ENCODE measurements at regions not wholly inside any gene's neighbourhood (a gene's known extent, or its start where the extent isn't known, plus 50 kb on each side); places are given as distances from the start of the nearest gene placed in this dataset.

DNA sequence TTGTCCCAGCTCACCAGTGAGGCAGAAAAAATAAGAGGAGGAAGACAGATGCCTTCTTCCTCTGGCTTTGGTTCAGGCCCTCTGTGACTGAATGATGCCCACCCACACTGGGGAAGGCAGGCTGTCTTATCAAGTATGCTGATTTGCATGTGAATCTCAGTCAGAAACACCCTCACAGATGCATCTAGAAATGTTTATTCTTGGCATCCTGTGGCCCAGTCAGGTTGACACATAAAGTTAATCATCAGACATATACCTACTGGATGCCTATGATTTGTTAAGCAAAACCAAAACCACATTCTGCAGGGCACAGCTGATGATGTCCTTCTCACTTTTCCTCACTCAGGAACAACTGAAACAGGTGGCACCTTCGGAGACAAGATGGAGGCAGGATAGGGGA, 243.4 kb upstream of the KCNN2 start:
- TF ChIP-seq, protein P1, sequence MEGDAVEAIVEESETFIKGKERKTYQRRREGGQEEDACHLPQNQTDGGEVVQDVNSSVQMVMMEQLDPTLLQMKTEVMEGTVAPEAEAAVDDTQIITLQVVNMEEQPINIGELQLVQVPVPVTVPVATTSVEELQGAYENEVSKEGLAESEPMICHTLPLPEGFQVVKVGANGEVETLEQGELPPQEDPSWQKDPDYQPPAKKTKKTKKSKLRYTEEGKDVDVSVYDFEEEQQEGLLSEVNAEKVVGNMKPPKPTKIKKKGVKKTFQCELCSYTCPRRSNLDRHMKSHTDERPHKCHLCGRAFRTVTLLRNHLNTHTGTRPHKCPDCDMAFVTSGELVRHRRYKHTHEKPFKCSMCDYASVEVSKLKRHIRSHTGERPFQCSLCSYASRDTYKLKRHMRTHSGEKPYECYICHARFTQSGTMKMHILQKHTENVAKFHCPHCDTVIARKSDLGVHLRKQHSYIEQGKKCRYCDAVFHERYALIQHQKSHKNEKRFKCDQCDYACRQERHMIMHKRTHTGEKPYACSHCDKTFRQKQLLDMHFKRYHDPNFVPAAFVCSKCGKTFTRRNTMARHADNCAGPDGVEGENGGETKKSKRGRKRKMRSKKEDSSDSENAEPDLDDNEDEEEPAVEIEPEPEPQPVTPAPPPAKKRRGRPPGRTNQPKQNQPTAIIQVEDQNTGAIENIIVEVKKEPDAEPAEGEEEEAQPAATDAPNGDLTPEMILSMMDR (IDR thresholded peaks at IDR 0.05; ENCODE audit: insufficient read depth, low read length, poor library complexity, severe bottlenecking) = no peak
- TF ChIP-seq EZH2phosphoT487 (conservative IDR thresholded peaks at IDR 0.05; ENCODE audit: low read length) = no peak

Measured in SU-DHL-6 (cell line).